Loucy (cell line): ENCODE measurements at regions not wholly inside any gene's neighbourhood (a gene's known extent, or its start where the extent isn't known, plus 50 kb on each side); places are given as distances from the start of the nearest gene placed in this dataset.

Experiments
- H2AFZ ChIP-seq: fragments of 200-600 bp; sonication (generic); 2 replicates; pipeline ENCODE4 v1.6.0; 2016; ENCODE audit warnings: antibody characterized with exemption, mild to moderate bottlenecking, low read length, moderate library complexity
- H3F3A ChIP-seq: fragments of 200-600 bp; 2 replicates; pipeline ENCODE4 v1.6.0; 2016; ENCODE audit warnings: antibody characterized with exemption, low read depth, mild to moderate bottlenecking
- H3K27me3 ChIP-seq: fragments of 200-600 bp; sonication (generic); 2 replicates; pipeline ENCODE4 v1.6.1; 2014; ENCODE audit warnings: low read length, mild to moderate bottlenecking; ENCODE audit not compliant: insufficient read depth, poor library complexity, severe bottlenecking
- H3K36me3 ChIP-seq: fragments of 200-600 bp; sonication (generic); 2 replicates; pipeline ENCODE4 v1.6.1; 2016; ENCODE audit warnings: low read length; ENCODE audit not compliant: insufficient read depth
- H3K4me1 ChIP-seq: fragments of 200-600 bp; sonication (generic); 2 replicates; pipeline ENCODE4 v1.5.1; 2014; ENCODE audit warnings: low read length, mild to moderate bottlenecking; ENCODE audit not compliant: insufficient read depth, poor library complexity, severe bottlenecking
- H3K4me2 ChIP-seq: fragments of 200-600 bp; sonication (generic); 2 replicates; pipeline ENCODE4 v1.6.0; 2014; ENCODE audit warnings: antibody characterized with exemption, low read length, low read depth, mild to moderate bottlenecking; ENCODE audit not compliant: poor library complexity, severe bottlenecking
- H3K4me3 ChIP-seq: fragments of 200-600 bp; sonication (generic); 2 replicates; pipeline ENCODE4 v1.5.1; 2014; ENCODE audit warnings: low read length, mild to moderate bottlenecking, mixed read lengths; ENCODE audit not compliant: poor library complexity, severe bottlenecking
- H3K79me2 ChIP-seq: fragments of 200-600 bp; sonication (generic); 2 replicates; pipeline ENCODE4 v1.6.1; 2014; ENCODE audit warnings: low read length; ENCODE audit not compliant: insufficient read depth
- H3K9ac ChIP-seq: fragments of 200-600 bp; sonication (generic); 2 replicates; pipeline ENCODE4 v1.6.0; 2014; ENCODE audit warnings: mild to moderate bottlenecking, low read depth, low read length, moderate library complexity; ENCODE audit not compliant: poor library complexity, severe bottlenecking
- H3K9me2 ChIP-seq: fragments of 200-600 bp; sonication (generic); replicated peaks from 2 replicates; pipeline ENCODE4 v1.6.1; 2016; ENCODE audit warnings: low read depth, low read length, mixed read lengths
- H3K9me3 ChIP-seq: fragments of 200-600 bp; sonication (generic); 2 replicates; pipeline ENCODE4 v1.6.1; 2014; ENCODE audit warnings: mild to moderate bottlenecking, antibody characterized with exemption, low read length, low read depth; ENCODE audit not compliant: insufficient read depth
- H4K20me1 ChIP-seq: fragments of 200-600 bp; sonication (generic); 2 replicates; pipeline ENCODE4 v1.6.0; 2014; ENCODE audit warnings: antibody characterized with exemption, low read length, mild to moderate bottlenecking; ENCODE audit not compliant: insufficient read depth, poor library complexity, severe bottlenecking
- EZH2phosphoT487 ChIP-seq: fragments of 200-600 bp; IDR thresholded peaks from 2 replicates; pipeline ENCODE4 v1.6.1; 2018; ENCODE audit warnings: antibody characterized with exemption, mild to moderate bottlenecking, moderate library complexity, borderline replicate concordance
- TF ChIP-seq, protein P1 (sequence below): fragments of 200-600 bp; sonication (generic); conservative IDR thresholded peaks from 2 replicates; pipeline ENCODE4 v1.5.1; 2014; ENCODE audit warnings: mild to moderate bottlenecking, antibody characterized with exemption, low read length

DNA sequence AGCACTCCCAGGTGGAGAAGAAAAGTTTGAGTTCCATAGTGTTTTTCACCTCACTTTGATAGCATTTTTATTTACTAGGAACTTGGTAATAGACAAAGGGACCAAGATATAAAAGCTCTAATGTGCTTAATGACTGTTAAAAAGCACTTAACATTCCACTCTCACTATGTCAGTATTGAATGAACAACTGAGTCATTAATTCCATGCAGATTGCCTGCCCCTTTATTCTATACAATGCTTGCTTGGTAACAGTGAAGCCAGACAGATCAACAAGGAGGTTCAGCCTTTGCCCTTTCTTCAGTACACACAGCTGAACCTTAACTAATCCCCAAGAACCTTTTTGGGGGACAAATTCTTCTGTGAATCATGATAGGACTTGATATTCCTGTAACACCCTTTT, 425.5 kb downstream of the NUF2 start:
- Histone ChIP-seq H3K79me2 (no peaks in the 10 kb centered on the region), H3K4me1 (no peaks in the 10 kb centered on the region), H4K20me1 (no peaks in the 10 kb centered on the region), H3F3A (no peaks in the 10 kb centered on the region), H3K9me2 (no peaks in the 10 kb centered on the region), H3K9me3 (0 out of 2 replicates have a peak, but pooled peaks cover 5% of the 10 kb centered on the region), H3K4me3 (no peak overlapping the region), H3K9ac (no peak overlapping the region), H3K27me3 (no peaks in the 10 kb centered on the region), H2AFZ (no peak overlapping the region), H3K4me2 (no peak overlapping the region), H3K36me3 (no peaks in the 10 kb centered on the region)
- TF ChIP-seq, protein P1, sequence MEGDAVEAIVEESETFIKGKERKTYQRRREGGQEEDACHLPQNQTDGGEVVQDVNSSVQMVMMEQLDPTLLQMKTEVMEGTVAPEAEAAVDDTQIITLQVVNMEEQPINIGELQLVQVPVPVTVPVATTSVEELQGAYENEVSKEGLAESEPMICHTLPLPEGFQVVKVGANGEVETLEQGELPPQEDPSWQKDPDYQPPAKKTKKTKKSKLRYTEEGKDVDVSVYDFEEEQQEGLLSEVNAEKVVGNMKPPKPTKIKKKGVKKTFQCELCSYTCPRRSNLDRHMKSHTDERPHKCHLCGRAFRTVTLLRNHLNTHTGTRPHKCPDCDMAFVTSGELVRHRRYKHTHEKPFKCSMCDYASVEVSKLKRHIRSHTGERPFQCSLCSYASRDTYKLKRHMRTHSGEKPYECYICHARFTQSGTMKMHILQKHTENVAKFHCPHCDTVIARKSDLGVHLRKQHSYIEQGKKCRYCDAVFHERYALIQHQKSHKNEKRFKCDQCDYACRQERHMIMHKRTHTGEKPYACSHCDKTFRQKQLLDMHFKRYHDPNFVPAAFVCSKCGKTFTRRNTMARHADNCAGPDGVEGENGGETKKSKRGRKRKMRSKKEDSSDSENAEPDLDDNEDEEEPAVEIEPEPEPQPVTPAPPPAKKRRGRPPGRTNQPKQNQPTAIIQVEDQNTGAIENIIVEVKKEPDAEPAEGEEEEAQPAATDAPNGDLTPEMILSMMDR: no peak
- no peak for TF ChIP-seq EZH2phosphoT487

DNA sequence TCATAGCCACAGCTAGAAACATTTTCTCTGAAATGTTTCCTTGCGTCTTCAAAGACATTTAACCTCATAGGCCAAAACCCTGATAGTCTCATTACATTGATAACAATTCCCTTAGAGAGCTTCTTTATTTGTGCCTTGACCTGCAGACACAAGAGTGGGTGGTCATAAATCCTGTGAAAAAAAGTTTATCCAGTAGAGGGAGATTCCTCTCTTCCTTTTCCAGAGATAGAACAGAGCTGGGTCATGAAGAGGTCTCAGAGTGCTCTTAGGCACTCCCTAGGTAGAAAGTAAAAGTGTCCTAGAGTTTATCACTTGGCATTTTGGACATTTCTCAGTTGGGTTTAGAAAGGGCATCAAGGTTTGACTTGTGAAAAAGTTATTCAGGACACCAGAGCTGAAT, 426.1 kb downstream of the NUF2 start:
- no peak overlapping the region for H3K4me3 ChIP-seq
- TF ChIP-seq, protein P1: no peak
- no peak for TF ChIP-seq EZH2phosphoT487
- no peaks in the 10 kb centered on the region for H3K36me3 ChIP-seq
- H3K79me2 ChIP-seq: no peaks in the 10 kb centered on the region
- H2AFZ ChIP-seq: no peak overlapping the region
- H3K9me2 ChIP-seq: no peaks in the 10 kb centered on the region
- H3K9me3 ChIP-seq: 0 out of 2 replicates have a peak, but pooled peaks cover 5% of the 10 kb centered on the region
- H3F3A ChIP-seq: no peaks in the 10 kb centered on the region
- no peaks in the 10 kb centered on the region for H3K4me1 ChIP-seq
- no peaks in the 10 kb centered on the region for H3K27me3 ChIP-seq
- no peak overlapping the region for H3K4me2 ChIP-seq
- no peaks in the 10 kb centered on the region for H4K20me1 ChIP-seq
- H3K9ac ChIP-seq: no peak overlapping the region

DNA sequence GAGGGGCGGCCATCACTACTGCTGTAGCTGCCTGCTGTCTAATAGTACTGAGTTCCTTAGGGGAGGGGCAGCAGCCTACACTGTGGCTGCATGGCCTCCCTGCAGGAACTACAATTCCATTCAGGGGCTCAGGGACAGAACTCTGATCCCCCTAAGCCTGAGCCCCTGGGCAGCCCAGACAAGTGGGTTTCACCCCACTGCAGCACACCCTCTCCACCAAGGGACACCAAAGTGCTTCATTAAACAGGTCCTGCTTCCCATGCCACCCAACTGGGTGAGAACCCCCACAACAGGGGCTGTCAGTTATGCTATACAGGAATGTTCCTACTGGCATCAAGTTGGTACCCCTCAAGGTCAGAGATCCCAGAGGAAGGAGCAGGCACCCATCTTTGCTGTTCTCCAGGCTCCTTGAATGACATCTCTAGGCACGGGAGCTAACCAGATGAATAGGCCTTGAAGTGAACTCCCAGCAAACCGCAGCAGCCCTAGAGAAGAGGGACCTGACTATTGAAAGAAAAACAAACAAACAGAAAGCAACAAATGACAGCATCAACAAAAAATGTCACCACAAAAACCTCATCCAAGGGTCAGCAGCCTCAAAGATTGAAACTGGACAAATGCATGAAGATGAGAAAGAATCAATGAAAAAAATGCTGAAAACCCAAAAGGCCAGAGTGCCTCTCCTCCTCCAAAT, 437.4 kb downstream of the NUF2 start:
- Histone ChIP-seq H3K9me3 (no peaks in the 10 kb centered on the region), H3K79me2 (no peaks in the 10 kb centered on the region), H3K9me2 (no peaks in the 10 kb centered on the region), H3K9ac (no peak overlapping the region), H2AFZ (no peak overlapping the region), H3K4me3 (no peak overlapping the region), H3K27me3 (no peaks in the 10 kb centered on the region), H3F3A (no peaks in the 10 kb centered on the region), H3K4me2 (no peak overlapping the region), H4K20me1 (no peaks in the 10 kb centered on the region), H3K4me1 (no peaks in the 10 kb centered on the region), H3K36me3 (no peaks in the 10 kb centered on the region)
- TF ChIP-seq EZH2phosphoT487: no peak
- TF ChIP-seq, protein P1: no peak
